ENCODE measurements at regions not wholly inside any gene's neighbourhood (a gene's known extent, or its start where the extent isn't known, plus 50 kb on each side); places are given as distances from the start of the nearest gene placed in this dataset.

DNA sequence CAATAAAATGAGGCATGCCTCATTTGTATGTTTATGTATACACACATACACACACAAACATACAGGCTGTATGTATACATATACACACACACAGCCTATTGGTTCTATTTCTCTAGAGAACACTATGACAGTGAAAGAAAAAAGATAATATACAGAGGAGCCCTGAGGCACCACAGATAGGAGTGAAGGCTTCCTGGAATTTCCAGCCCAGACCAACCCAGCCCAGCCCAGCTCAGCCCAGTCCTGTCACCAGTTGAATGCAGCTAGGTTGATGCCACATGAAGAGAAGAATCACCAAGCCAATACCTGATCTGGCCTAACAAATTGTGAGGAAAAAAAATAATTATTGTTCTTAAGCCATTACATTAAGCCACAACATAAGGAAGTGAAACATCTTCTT lies 126.9 kb upstream of the PDE4D start:
- TF ChIP-seq, protein P1, sequence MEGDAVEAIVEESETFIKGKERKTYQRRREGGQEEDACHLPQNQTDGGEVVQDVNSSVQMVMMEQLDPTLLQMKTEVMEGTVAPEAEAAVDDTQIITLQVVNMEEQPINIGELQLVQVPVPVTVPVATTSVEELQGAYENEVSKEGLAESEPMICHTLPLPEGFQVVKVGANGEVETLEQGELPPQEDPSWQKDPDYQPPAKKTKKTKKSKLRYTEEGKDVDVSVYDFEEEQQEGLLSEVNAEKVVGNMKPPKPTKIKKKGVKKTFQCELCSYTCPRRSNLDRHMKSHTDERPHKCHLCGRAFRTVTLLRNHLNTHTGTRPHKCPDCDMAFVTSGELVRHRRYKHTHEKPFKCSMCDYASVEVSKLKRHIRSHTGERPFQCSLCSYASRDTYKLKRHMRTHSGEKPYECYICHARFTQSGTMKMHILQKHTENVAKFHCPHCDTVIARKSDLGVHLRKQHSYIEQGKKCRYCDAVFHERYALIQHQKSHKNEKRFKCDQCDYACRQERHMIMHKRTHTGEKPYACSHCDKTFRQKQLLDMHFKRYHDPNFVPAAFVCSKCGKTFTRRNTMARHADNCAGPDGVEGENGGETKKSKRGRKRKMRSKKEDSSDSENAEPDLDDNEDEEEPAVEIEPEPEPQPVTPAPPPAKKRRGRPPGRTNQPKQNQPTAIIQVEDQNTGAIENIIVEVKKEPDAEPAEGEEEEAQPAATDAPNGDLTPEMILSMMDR (IDR thresholded peaks at IDR 0.05; ENCODE audit: low read depth, low read length, missing input control), result no peak
- TF ChIP-seq, protein P2, sequence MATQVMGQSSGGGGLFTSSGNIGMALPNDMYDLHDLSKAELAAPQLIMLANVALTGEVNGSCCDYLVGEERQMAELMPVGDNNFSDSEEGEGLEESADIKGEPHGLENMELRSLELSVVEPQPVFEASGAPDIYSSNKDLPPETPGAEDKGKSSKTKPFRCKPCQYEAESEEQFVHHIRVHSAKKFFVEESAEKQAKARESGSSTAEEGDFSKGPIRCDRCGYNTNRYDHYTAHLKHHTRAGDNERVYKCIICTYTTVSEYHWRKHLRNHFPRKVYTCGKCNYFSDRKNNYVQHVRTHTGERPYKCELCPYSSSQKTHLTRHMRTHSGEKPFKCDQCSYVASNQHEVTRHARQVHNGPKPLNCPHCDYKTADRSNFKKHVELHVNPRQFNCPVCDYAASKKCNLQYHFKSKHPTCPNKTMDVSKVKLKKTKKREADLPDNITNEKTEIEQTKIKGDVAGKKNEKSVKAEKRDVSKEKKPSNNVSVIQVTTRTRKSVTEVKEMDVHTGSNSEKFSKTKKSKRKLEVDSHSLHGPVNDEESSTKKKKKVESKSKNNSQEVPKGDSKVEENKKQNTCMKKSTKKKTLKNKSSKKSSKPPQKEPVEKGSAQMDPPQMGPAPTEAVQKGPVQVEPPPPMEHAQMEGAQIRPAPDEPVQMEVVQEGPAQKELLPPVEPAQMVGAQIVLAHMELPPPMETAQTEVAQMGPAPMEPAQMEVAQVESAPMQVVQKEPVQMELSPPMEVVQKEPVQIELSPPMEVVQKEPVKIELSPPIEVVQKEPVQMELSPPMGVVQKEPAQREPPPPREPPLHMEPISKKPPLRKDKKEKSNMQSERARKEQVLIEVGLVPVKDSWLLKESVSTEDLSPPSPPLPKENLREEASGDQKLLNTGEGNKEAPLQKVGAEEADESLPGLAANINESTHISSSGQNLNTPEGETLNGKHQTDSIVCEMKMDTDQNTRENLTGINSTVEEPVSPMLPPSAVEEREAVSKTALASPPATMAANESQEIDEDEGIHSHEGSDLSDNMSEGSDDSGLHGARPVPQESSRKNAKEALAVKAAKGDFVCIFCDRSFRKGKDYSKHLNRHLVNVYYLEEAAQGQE (IDR thresholded peaks at IDR 0.05), result no peak
- no peak for TF ChIP-seq GABPA (IDR thresholded peaks at IDR 0.05 in 1 of 2, conservative IDR thresholded peaks at IDR 0.05 in 1 of 2)
- TF ChIP-seq, protein P3, sequence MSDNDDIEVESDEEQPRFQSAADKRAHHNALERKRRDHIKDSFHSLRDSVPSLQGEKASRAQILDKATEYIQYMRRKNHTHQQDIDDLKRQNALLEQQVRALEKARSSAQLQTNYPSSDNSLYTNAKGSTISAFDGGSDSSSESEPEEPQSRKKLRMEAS (IDR thresholded peaks at IDR 0.05), result no peak
- TF ChIP-seq EGR1 (IDR thresholded peaks at IDR 0.05; ENCODE audit: low read depth in 2 of 2), result no peak
- no peak for TF ChIP-seq SP1 (IDR thresholded peaks at IDR 0.05)
- no peak for TF ChIP-seq YY1 (IDR thresholded peaks at IDR 0.05)
- no peak for TF ChIP-seq RAD21 (IDR thresholded peaks at IDR 0.05)
- no peak for TF ChIP-seq TAF1 (conservative IDR thresholded peaks at IDR 0.05)
- TF ChIP-seq, protein P4, sequence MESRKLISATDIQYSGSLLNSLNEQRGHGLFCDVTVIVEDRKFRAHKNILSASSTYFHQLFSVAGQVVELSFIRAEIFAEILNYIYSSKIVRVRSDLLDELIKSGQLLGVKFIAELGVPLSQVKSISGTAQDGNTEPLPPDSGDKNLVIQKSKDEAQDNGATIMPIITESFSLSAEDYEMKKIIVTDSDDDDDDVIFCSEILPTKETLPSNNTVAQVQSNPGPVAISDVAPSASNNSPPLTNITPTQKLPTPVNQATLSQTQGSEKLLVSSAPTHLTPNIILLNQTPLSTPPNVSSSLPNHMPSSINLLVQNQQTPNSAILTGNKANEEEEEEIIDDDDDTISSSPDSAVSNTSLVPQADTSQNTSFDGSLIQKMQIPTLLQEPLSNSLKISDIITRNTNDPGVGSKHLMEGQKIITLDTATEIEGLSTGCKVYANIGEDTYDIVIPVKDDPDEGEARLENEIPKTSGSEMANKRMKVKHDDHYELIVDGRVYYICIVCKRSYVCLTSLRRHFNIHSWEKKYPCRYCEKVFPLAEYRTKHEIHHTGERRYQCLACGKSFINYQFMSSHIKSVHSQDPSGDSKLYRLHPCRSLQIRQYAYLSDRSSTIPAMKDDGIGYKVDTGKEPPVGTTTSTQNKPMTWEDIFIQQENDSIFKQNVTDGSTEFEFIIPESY (IDR thresholded peaks at IDR 0.05), result no peak
- no peak for TF ChIP-seq NR2F2 (IDR thresholded peaks at IDR 0.05)

All from liver (tissue), 3 donors.